ENCODE measurements at regions not wholly inside any gene's neighbourhood (a gene's known extent, or its start where the extent isn't known, plus 50 kb on each side); places are given as distances from the start of the nearest gene placed in this dataset.

DNA sequence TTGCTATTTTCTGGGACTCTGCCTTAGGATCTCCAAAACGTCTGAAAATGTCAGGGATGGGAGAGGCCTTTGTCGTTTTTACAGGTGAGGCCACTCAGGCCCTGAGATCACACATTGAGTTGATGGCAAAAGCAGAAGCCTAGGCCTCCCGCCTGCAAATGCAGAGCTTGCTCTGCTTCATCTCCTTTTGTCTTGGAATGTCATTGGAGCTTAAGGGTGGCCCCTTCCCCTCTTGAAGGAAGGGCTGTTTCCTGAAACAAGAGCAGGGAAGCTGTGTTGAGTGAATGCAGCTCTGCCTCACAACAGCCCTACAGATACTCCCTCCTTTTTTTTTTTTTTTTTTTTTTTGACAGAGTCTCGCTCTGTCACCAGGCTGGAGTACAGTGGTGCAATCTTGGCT lies 123.5 kb downstream of the GLI2 start:
- TF ChIP-seq POLR2A (IDR thresholded peaks at IDR 0.05) (no peak), CTCF (IDR thresholded peaks at IDR 0.05) (no peak)
